GM12891 (cell line): ENCODE measurements at regions not wholly inside any gene's neighbourhood (a gene's known extent, or its start where the extent isn't known, plus 50 kb on each side); places are given as distances from the start of the nearest gene placed in this dataset.
"Not testable (repeated sequence)": the region's sequence is repeated elsewhere in the genome, so short reads cannot be mapped to it uniquely, and the experiment has no call there.

Source experiments
- PAX5 ChIP-seq: IDR thresholded peaks from 2 replicates; pipeline ENCODE4 v1.6.1; 2011; ENCODE audit warnings: low read length, moderate library complexity, mild to moderate bottlenecking; ENCODE audit not compliant: insufficient read depth, severe bottlenecking
- POLR2A ChIP-seq: IDR thresholded peaks from 2 replicates; pipeline ENCODE4 v1.6.1; 2011; ENCODE audit warnings: low read depth, low read length, control low read depth
- POLR2AphosphoS5 ChIP-seq: IDR thresholded peaks from 2 replicates; pipeline ENCODE4 v1.6.1; 2011; ENCODE audit warnings: low read depth, low read length, control low read depth

- TF ChIP-seq POLR2AphosphoS5, POLR2A, PAX5: not testable (repeated sequence)
Measured at GRCh38 chr5:99471178-99471577, 542.4 kb upstream of the CHD1 start.
